H1 (cell line): ENCODE measurements at regions not wholly inside any gene's neighbourhood (a gene's known extent, or its start where the extent isn't known, plus 50 kb on each side); places are given as distances from the start of the nearest gene placed in this dataset.

Experiments used
- CHD7 ChIP-seq: fragments of 300-600 bp; sonication (generic); IDR thresholded peaks from 2 replicates; pipeline ENCODE4 v1.7.1; 2012; ENCODE audit warnings: low read length, moderate library complexity, mild to moderate bottlenecking, inconsistent platforms; ENCODE audit not compliant: insufficient replicate concordance
- EP300 ChIP-seq, 2 experiments: IDR thresholded peaks; 1 replicate in 1 of 2; 2 replicates in 1 of 2; pipeline ENCODE4 v1.6.1; 2011 to 2012; ENCODE audit warnings: low read depth in 2 of 2, low read length in 2 of 2, mild to moderate bottlenecking in 2 of 2, borderline replicate concordance in 1 of 2, inconsistent platforms in 1 of 2, moderate library complexity in 1 of 2
- MAFK ChIP-seq: IDR thresholded peaks from 2 replicates; pipeline ENCODE4 v1.6.1; 2012; ENCODE audit warnings: low read depth, mild to moderate bottlenecking, improper control_type of control experiment, low read length
- RAD21 ChIP-seq, 2 experiments: IDR thresholded peaks in 1 of 2; conservative IDR thresholded peaks in 1 of 2; 2 replicates each; pipeline ENCODE4 v1.6.1; 2011; ENCODE audit warnings: low read depth in 2 of 2, low read length in 2 of 2, improper control_type of control experiment in 1 of 2, inconsistent platforms in 1 of 2, mild to moderate bottlenecking in 1 of 2, moderate library complexity in 1 of 2
- TBP ChIP-seq: IDR thresholded peaks from 2 replicates; pipeline ENCODE4 v1.6.1; 2011; ENCODE audit warnings: low read depth, low read length, improper control_type of control experiment

DNA sequence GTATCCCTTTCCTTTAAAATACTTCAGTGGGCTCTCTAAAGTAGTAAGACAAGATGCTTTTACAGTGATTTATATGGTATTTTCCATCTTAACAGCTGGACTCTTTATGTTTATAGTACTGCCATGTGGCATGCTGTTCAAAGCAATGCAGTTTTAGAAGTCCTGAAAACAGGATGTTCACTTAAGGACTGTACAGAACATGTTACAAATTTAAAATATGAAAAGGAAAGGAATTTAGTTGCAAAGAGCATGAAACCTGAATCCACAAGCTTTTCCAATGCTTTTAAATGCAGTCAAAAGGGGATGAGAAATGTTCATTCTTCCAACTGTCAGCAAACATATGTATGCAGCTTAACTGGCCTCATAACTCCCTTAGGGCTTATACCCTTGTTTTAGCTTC lies 580.2 kb downstream of the EFNA5 start (continued):
- TF ChIP-seq RAD21 (IDR thresholded peaks at IDR 0.05 in 1 of 2, conservative IDR thresholded peaks at IDR 0.05 in 1 of 2; ENCODE audit: low read depth in 2 of 2, low read length in 2 of 2): no peak
- no peak for TF ChIP-seq EP300 (IDR thresholded peaks at IDR 0.05; ENCODE audit: borderline replicate concordance in 1 of 2, low read depth in 2 of 2, low read length in 2 of 2)
- no peak for TF ChIP-seq TBP
- TF ChIP-seq MAFK: no peak
- no peak for TF ChIP-seq CHD7
- TF ChIP-seq, all 59 proteins: peak for 0
